ENCODE measurements at regions not wholly inside any gene's neighbourhood (a gene's known extent, or its start where the extent isn't known, plus 50 kb on each side); places are given as distances from the start of the nearest gene placed in this dataset.
"Not testable (repeated sequence)": the region's sequence is repeated elsewhere in the genome, so short reads cannot be mapped to it uniquely, and the experiment has no call there.

DNA sequence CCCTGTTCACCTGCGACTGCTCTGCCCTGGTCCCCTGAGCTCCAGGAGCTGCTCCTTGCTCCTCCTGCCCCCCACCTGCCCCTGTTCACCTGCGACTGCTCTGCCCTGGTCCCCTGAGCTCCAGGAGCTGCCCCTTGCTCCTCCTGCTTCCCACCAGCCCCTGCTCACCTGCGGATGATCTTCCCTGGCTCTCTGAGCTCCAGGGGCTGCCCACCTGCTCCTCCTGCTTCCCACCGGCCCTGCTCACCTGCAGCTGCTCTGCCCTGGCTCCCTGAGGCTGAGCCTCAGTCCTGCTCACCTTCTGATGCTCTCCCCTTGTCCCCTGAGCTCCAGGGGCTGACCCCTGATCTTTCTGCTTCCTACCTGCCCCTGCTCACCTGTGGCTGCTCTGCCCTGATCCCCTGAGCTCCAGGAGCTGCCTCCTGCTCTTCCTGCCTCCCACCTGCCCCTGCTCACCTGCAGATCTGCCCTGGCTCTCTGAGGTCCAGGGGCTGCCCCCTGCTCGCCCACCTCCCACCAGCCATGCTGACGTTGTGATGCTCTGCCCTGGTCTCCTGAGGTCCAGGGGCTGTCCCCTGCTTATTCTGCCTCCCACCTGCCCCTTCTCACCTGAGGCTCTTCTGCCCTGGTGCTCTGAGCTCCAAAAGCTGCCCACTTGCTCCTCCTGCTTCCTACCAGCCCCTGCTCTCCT lies 219.2 kb downstream of the TMEM121 start:
- TF ChIP-seq ISL1 (CRISPR knock-in tag; IDR thresholded peaks at IDR 0.05), result no peak
- no peak for TF ChIP-seq BACH2 (CRISPR knock-in tag; IDR thresholded peaks at IDR 0.05; ENCODE audit: borderline replicate concordance)
- TF ChIP-seq OSR1 (CRISPR knock-in tag; IDR thresholded peaks at IDR 0.05), result no peak
- TF ChIP-seq RARB (CRISPR knock-in tag; IDR thresholded peaks at IDR 0.05), result no peak
- TF ChIP-seq TOX (CRISPR knock-in tag; IDR thresholded peaks at IDR 0.05; ENCODE audit: borderline replicate concordance), result no peak
- no peak for ATAC-seq

DNA sequence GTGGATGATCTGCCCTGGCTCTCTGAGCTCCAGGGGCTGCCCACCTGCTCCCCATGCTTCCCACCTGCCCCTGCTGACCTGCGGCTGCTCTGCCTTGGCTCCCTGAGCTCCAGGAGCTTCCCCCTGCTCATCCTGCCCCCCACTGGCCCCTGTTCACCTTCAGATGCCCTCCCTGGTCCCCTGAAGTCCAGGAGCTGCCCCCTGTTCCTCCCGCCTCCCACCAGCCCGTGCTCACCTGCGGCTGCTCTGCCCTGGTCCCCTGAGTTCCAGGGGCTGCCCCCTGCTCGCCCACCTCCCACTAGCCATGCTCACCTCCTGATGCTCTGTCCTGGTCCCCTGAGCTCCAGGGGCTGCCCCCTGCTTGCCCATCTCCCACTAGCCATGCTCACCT lies 219.7 kb downstream of the TMEM121 start:
- no peak for ATAC-seq
- TF ChIP-seq TCF4 (CRISPR knock-in tag; IDR thresholded peaks at IDR 0.05; ENCODE audit: borderline replicate concordance) (no peak), CSDC2 (CRISPR knock-in tag; IDR thresholded peaks at IDR 0.05) (no peak), SNAI2 (CRISPR knock-in tag; IDR thresholded peaks at IDR 0.05) (no peak), TOX (CRISPR knock-in tag; IDR thresholded peaks at IDR 0.05; ENCODE audit: borderline replicate concordance) (no peak), ZFP3 (CRISPR knock-in tag; IDR thresholded peaks at IDR 0.05) (no peak), ESRRG (CRISPR knock-in tag; IDR thresholded peaks at IDR 0.05) (no peak), ZC3H10 (CRISPR knock-in tag; IDR thresholded peaks at IDR 0.05) (no peak)
- TF ChIP-seq, protein P1, sequence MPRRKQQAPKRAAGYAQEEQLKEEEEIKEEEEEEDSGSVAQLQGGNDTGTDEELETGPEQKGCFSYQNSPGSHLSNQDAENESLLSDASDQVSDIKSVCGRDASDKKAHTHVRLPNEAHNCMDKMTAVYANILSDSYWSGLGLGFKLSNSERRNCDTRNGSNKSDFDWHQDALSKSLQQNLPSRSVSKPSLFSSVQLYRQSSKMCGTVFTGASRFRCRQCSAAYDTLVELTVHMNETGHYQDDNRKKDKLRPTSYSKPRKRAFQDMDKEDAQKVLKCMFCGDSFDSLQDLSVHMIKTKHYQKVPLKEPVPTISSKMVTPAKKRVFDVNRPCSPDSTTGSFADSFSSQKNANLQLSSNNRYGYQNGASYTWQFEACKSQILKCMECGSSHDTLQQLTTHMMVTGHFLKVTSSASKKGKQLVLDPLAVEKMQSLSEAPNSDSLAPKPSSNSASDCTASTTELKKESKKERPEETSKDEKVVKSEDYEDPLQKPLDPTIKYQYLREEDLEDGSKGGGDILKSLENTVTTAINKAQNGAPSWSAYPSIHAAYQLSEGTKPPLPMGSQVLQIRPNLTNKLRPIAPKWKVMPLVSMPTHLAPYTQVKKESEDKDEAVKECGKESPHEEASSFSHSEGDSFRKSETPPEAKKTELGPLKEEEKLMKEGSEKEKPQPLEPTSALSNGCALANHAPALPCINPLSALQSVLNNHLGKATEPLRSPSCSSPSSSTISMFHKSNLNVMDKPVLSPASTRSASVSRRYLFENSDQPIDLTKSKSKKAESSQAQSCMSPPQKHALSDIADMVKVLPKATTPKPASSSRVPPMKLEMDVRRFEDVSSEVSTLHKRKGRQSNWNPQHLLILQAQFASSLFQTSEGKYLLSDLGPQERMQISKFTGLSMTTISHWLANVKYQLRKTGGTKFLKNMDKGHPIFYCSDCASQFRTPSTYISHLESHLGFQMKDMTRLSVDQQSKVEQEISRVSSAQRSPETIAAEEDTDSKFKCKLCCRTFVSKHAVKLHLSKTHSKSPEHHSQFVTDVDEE (CRISPR knock-in tag; IDR thresholded peaks at IDR 0.05), result no peak

DNA sequence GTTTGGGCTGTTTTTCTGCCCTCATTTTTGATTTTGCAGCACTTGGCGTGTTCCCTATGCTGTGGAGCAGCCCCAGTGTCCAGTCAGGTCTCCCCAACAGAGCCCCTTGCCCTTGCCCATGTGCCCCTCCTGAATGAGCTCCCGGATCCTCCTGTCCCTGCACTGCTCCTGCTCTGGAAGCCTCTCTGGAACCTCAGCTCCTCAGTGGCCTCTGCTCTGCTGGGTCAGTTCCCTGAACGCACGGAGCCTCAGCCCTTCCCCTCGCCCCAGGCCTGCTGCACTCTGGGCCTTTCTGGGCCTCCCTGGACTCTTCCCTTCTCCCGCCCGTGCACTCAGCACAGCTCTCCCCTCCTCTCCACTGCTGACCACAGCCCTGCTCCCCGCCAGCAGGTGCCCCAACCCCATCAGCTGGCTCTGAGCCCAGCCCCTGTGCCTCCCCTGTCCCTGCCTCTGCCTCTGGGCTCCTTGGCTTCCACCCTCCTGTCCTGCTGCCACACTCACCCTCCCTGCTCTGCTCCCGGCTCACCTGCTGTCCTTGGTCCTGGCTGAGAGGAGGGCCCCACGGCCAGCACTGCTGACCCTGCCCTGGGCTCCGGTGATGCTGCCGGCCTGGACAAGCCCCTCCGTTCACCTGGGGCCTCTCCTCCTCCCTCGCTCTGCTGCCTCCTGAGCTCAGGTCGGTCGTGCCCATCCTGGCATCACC lies 220.6 kb downstream of the TMEM121 start:
- ATAC-seq, result not testable (repeated sequence)

DNA sequence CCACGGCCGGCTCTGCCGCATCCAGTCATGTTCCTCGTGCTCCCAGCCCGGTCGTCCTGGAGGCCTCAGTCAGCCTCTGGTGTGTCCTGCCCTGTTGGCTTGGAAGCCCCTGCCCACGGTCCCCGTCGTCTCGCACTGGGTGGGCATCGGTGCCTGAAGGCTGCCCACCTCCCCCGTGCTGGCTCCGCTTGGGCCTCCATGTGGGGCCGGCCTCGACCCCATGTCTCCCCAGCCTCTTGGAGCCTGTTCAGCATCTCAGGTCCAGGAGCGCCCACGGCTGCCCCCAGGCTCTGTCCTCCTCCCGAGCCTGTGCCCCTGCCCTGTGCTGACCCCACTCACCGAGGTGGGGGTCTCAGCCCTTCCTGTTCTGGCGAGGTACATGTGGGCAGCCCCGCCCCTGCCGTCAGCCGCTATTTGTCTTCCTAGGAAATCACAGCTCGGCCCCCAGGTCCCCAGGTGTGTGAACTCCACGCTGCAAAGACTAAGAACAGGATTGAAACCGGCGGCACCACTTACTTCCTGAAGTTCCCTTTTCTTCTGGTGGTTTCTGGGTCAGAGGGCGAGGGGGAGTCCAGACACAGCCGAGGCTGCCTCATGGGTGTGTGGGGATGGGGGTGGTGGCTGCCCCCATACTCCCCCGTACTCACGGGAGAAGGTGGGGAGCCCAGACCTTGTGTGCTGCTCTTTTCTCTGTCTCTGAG lies 221.3 kb downstream of the TMEM121 start:
- not testable (repeated sequence) for ATAC-seq

DNA sequence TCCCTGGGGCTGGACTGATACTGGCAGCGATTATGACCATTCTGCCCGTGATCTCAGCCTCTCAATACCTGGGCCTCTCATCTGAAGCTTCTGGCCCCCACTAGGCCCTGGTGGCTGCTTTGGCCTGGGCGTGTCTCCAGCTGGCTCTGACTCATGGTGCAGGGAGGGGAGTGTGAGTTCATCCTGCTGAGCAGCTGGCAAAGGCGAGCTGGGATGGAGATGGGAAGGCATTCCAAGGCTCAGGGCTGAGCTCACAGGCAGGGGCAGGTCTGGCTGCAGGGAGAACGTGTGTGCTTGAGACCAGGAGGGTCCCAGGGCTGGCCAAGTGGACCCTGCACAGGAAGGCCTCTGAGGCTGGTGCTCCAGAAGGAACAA lies 221.8 kb downstream of the TMEM121 start:
- TF ChIP-seq ZFP30 (CRISPR knock-in tag; IDR thresholded peaks at IDR 0.05), result no peak
- no peak for TF ChIP-seq ESRRG (CRISPR knock-in tag; IDR thresholded peaks at IDR 0.05)
- ATAC-seq, result no peak

DNA sequence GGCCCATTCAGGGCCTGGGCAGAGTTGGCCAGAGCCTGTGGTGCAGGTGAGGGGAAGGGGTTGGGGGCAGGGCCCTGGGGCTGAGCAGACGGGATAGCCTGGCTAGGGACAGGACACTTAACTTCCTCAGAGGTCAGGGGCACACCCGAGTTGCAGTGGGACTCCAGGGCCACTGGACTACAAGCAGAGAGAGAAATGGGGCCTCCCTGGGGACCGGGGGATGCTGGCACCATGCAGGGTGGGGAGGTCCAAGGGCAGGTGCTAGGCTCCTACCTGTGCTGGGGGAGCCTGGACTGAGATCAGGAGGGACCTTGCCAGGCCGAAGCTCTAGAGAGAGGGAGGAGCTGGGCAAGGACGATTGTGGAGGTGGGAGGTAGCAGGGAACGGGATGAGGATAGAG lies 222.3 kb downstream of the TMEM121 start:
- ATAC-seq, result not testable (repeated sequence)

DNA sequence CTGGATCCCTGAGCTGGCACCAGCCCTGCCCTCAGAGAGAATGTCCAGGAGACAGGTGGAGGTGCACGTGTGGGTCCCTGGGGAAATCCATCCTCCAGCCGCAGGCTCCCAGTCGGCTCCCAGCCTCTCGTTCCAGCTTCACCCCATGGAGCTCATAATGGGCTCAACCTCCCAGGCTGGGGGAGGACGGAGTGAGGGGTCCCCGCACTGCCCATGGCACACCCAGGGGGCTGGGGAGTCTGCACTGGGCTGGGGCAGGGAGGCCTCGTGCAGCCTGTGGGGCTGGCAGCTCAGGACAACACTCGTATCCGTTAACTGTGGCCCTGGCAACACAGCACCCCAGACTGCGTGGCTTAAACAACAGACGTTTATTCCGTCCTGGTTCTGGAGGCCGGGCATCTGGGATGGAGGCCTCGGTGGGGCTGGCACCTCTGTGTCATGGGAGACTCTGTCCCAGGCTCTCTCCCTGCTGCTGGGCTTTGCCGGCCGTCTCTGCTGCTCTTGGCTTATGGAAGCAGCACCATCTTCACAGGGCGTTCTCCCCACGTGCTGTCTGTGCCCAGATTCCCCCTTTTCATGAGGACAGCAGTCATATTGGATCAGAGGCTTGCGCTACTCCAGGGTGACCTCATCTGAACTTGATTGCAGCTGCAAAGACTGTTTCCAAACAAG lies 223.6 kb downstream of the TMEM121 start:
- ATAC-seq, result not testable (repeated sequence)

DNA sequence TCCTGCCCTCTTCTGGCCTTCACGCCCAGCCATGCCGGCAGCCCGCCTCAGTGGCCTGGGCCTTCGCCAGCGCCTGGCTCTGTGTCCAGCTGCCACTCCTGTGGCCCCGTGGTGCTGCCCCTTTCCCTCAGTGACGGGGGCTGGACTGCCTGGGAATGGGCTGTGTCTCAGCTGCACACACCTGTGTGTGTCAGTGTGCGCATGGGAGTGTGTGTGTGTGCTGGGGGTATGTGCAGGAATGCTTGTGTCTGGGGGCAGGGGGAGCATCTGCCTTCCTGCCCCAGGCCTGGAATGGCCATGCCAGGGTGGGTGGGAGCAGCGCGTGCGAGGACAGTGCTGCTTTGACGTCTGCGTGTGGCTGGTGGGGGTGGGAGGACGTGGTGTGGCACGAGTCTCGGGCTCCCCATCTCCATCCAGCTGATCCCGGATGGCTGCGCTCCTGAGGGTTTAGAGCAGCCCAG lies 224.9 kb downstream of the TMEM121 start:
- ATAC-seq, result not testable (repeated sequence)

DNA sequence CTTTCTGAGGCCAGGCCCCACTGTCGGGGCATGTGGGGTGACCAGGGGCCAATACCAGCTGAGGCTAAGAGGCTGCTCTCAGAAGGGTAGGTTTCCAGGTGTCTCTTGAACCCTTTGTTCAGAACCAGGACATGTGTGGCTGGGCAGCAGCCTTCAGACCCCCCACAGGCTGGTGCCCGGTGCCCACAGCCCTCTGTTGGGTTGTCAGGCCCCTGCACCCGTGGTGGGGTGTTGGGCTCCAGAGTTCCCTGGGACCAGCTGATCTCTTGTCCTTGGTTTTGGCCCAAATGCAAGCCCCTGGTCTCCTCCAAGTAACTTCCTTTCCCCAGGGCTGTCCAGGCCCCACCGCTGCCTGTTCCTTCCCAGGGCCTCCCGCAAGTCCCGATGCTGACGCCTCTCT lies 226.0 kb downstream of the TMEM121 start:
- ATAC-seq, result not testable (repeated sequence)
